ENCODE measurements at regions not wholly inside any gene's neighbourhood (a gene's known extent, or its start where the extent isn't known, plus 50 kb on each side); places are given as distances from the start of the nearest gene placed in this dataset.

DNA sequence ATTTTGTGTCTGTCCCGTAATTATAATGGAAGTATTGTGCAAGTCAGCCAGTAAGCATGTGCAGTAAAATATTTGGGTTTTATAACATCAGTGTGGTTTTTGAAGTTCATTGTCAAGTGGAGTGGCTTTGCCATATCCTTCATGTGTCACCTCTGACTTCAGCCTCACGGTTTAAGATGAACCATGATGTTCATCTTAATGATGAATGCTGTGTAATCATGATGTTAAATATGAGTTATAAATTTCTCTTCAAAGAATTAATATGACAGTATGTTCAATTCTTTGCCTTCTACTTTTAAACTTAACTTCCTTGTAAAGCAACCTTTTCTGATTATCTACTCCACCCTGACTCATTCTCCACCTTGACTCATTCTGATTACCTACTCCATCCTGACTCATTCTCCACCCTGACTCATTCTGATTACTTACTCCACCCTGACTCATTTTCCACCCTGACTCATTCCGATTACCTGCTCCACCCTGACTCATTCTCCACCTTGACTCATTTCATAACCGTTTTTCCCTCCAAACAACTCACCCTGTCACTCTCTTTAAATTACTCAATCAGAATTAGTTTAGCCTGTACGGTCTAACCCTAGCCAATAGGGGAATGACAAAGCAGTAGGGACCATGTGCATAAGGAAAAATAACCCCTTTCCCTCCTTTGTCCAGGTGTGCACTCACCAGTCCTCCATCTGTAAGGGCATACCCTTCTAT, 50.3 kb upstream of the ANKRD10 start:
- DNase-seq (no peak), ATAC-seq (no peak)

More for the DNA sequence above, 50.3 kb upstream of the ANKRD10 start:
- no peak overlapping the region for H3K4me3 ChIP-seq
- no peaks in the 10 kb centered on the region for H3K4me1 ChIP-seq
- intact Hi-C loops (cut with DNase I): no loop called here
- no peaks in the 10 kb centered on the region for H3K27me3 ChIP-seq
- TF ChIP-seq, protein P1, sequence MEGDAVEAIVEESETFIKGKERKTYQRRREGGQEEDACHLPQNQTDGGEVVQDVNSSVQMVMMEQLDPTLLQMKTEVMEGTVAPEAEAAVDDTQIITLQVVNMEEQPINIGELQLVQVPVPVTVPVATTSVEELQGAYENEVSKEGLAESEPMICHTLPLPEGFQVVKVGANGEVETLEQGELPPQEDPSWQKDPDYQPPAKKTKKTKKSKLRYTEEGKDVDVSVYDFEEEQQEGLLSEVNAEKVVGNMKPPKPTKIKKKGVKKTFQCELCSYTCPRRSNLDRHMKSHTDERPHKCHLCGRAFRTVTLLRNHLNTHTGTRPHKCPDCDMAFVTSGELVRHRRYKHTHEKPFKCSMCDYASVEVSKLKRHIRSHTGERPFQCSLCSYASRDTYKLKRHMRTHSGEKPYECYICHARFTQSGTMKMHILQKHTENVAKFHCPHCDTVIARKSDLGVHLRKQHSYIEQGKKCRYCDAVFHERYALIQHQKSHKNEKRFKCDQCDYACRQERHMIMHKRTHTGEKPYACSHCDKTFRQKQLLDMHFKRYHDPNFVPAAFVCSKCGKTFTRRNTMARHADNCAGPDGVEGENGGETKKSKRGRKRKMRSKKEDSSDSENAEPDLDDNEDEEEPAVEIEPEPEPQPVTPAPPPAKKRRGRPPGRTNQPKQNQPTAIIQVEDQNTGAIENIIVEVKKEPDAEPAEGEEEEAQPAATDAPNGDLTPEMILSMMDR (IDR thresholded peaks at IDR 0.05): no peak
- H3K27ac ChIP-seq: no peak overlapping the region
- no peaks in the 10 kb centered on the region for H3K36me3 ChIP-seq
- H3K9me3 ChIP-seq: peaks cover 13% of the 10 kb centered on the region
